HCT116 (cell line): ENCODE measurements at regions not wholly inside any gene's neighbourhood (a gene's known extent, or its start where the extent isn't known, plus 50 kb on each side); places are given as distances from the start of the nearest gene placed in this dataset.

ENCODE experiments used
- ATF3 ChIP-seq: IDR thresholded peaks from 2 replicates; pipeline ENCODE4 v1.6.1; 2012
- CBX3 ChIP-seq: IDR thresholded peaks from 2 replicates; pipeline ENCODE4 v1.6.1; 2012; ENCODE audit warnings: low read depth
- CEBPB ChIP-seq: IDR thresholded peaks from 2 replicates; pipeline ENCODE4 v1.6.1; 2012; ENCODE audit warnings: low read depth
- EGR1 ChIP-seq: IDR thresholded peaks from 2 replicates; pipeline ENCODE4 v1.6.1; 2012; ENCODE audit warnings: low read depth
- ELF1 ChIP-seq: IDR thresholded peaks from 2 replicates; pipeline ENCODE4 v1.6.1; 2012; ENCODE audit warnings: low read depth, borderline replicate concordance
- MAX ChIP-seq: IDR thresholded peaks from 2 replicates; pipeline ENCODE4 v1.6.1; 2012
- REST ChIP-seq: IDR thresholded peaks from 2 replicates; pipeline ENCODE4 v1.6.1; 2012; ENCODE audit warnings: low read depth
- SRF ChIP-seq: IDR thresholded peaks from 2 replicates; pipeline ENCODE4 v1.6.1; 2012; ENCODE audit warnings: low read depth
- ZBTB33 ChIP-seq: IDR thresholded peaks from 2 replicates; pipeline ENCODE4 v1.6.1; 2011; ENCODE audit warnings: mild to moderate bottlenecking, low read length, moderate library complexity; ENCODE audit not compliant: insufficient replicate concordance; ENCODE audit errors: extremely low read depth

GRCh38 chr17:69719474-69720048 is 305.1 kb downstream of the MAP2K6 start (continued):
- no peak for TF ChIP-seq ZBTB33
- no peak for TF ChIP-seq CEBPB
- no peak for TF ChIP-seq EGR1
- TF ChIP-seq CBX3: no peak
- no peak for TF ChIP-seq REST
- TF ChIP-seq ELF1: no peak
- no peak for TF ChIP-seq ATF3
- no peak for TF ChIP-seq MAX
- TF ChIP-seq SRF: no peak
